GM12873 (cell line): ENCODE measurements at regions not wholly inside any gene's neighbourhood (a gene's known extent, or its start where the extent isn't known, plus 50 kb on each side); places are given as distances from the start of the nearest gene placed in this dataset.

Experiments used
- CTCF ChIP-seq: IDR thresholded peaks from 2 replicates; pipeline ENCODE4 v1.5.1; 2012; ENCODE audit warnings: low read depth, mild to moderate bottlenecking, moderate library complexity, low read length, control low read depth; ENCODE audit not compliant: insufficient read depth; ENCODE audit errors: missing control alignments

GRCh38 chr3:77898621-77899020 lies 858.7 kb downstream of the ROBO2 start:
- TF ChIP-seq CTCF, result no peak

- no peak for TF ChIP-seq CTCF
Observed at GRCh38 chr3:77902675-77903074, 862.8 kb downstream of the ROBO2 start.

GRCh38 chr3:77906102-77906709 lies 866.3 kb downstream of the ROBO2 start:
- TF ChIP-seq CTCF, result no peak

- no peak for TF ChIP-seq CTCF
Observed at GRCh38 chr3:77913524-77914174, 873.8 kb downstream of the ROBO2 start.

GRCh38 chr3:77915336-77915735 lies 875.4 kb downstream of the ROBO2 start:
- TF ChIP-seq CTCF, result no peak

GRCh38 chr3:77917225-77917624 lies 877.3 kb downstream of the ROBO2 start:
- TF ChIP-seq CTCF, result no peak

GRCh38 chr3:77919244-77919643 lies 879.3 kb downstream of the ROBO2 start:
- TF ChIP-seq CTCF, result no peak
